SK-N-MC (cell line): ENCODE measurements at regions not wholly inside any gene's neighbourhood (a gene's known extent, or its start where the extent isn't known, plus 50 kb on each side); places are given as distances from the start of the nearest gene placed in this dataset.

Experiments used
- DNase-seq: peaks from one replicate; pipeline ENCODE4 v3.0.0-alpha.2; 2011; ENCODE audit warnings: low read depth, low spot score
- H3K27ac ChIP-seq: fragments of 200-600 bp; sonication (generic); 2 replicates; pipeline ENCODE4 v1.5.1; 2016; ENCODE audit warnings: mixed run types
- H3K36me3 ChIP-seq: fragments of 200-600 bp; sonication (generic); 2 replicates; pipeline ENCODE4 v1.6.1; 2017; ENCODE audit warnings: antibody characterized with exemption, low read length, mixed read lengths; ENCODE audit not compliant: insufficient read depth
- H3K4me3 ChIP-seq: fragments of 200-600 bp; sonication (generic); 2 replicates; pipeline ENCODE4 v1.5.1; 2016
- H3K9ac ChIP-seq: fragments of 200-600 bp; sonication (generic); 2 replicates; pipeline ENCODE4 v1.8.0; 2017; ENCODE audit warnings: mixed run types, mixed read lengths; ENCODE audit not compliant: insufficient read length
- H3K9me3 ChIP-seq: fragments of 200-600 bp; sonication (generic); 2 replicates; pipeline ENCODE4 v1.6.1; 2017; ENCODE audit warnings: low read depth, mild to moderate bottlenecking, antibody characterized with exemption, low read length, moderate library complexity, mixed read lengths
- EZH2 ChIP-seq: fragments of 200-600 bp; sonication (generic); IDR thresholded peaks from one replicate; pipeline ENCODE4 v1.6.1; 2017; ENCODE audit warnings: antibody characterized with exemption
- FOXP2 ChIP-seq: optimal IDR thresholded peaks from 2 replicates; pipeline ENCODE3; 2011; ENCODE audit warnings: mild to moderate bottlenecking, moderate library complexity; ENCODE audit not compliant: insufficient read depth; ENCODE audit errors: extremely low read length, control extremely low read depth
- POLR2AphosphoS5 ChIP-seq: IDR thresholded peaks from 2 replicates; pipeline ENCODE4 v1.6.1; 2012; ENCODE audit warnings: mild to moderate bottlenecking, low read depth, low read length, borderline replicate concordance

DNA sequence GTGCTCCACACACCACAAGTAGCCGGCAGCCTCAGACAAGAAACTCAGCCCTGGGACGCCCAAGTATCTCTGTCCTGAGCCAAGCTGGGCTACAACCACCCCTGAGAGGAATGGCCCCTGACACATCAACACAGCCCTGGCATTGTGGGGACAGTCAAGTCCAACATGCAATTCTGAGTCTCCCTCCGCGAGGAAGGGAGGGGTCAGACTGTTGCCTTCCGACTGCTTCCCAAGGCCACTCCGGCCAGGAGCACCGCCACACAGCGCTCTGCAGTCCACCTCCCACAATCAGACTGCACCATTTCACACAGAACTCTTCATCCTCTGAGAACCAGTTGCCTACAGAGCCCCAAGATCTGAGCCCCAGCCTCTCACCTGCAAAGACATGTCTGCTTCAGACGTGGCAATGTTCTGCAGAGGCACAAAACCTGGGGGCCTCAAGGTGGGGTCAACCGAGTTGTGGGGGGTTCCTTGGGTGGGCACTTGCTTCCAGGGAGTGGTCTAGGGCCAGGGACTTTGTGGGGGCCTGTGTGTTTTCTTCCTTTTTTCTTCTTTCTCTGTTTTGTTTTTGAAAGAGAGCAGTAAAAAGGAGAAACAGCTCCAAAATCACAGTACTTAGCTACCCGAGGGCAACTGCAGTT lies 76.7 kb upstream of the SALL3 start:
- H3K9me3 ChIP-seq = no peaks in the 10 kb centered on the region
- H3K36me3 ChIP-seq = no peaks in the 10 kb centered on the region

DNA sequence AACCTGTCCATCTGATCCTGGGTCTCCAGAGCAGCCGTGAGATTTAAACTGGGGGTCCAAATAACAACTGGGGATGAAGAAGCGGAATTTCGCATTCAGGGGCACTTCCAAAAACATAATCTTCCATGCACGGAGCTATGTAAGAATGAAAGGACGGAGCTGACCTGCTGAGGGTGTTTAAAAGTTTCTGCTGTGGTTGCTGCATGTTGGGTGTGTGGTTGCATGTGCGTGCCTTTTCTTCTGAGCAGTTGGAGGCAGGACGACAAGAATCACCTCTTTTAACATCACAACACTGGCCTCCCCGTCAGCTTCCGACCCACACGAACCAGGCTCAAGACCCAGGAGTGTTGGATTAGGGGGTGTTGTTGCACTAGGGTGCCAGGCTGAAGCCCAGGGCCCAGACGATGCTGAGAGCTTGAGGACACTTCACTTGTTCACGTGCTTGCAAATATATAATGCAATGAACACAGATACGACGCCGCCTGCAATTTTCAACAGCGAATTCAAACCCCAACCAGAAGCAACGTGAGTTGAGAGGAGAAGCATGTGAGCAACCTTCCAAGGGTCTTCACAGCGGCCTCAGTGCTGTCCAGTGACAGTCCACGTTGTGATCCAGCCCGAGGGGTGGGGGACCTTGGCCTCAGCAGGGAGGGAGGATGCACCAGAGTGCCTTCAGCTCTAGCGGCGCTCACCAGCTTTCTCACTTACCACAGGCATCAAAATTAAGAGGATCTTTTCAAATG lies 76.0 kb upstream of the SALL3 start:
- Histone ChIP-seq H3K36me3 (no peaks in the 10 kb centered on the region), H3K27ac (no peak overlapping the region), H3K4me3 (no peak overlapping the region), H3K9me3 (no peaks in the 10 kb centered on the region), H3K9ac (no peak overlapping the region)
- TF ChIP-seq FOXP2 = no peak
- TF ChIP-seq POLR2AphosphoS5 = no peak
- no peak for TF ChIP-seq EZH2
- DNase-seq = no peak

More for the DNA sequence above, 76.7 kb upstream of the SALL3 start:
- no peak overlapping the region for H3K27ac ChIP-seq
- no peak overlapping the region for H3K9ac ChIP-seq
- H3K4me3 ChIP-seq = no peak overlapping the region
- no peak for TF ChIP-seq EZH2
- TF ChIP-seq POLR2AphosphoS5 = no peak
- TF ChIP-seq FOXP2 = no peak
- no peak for DNase-seq

- Histone ChIP-seq H3K27ac (no peak overlapping the region), H3K9ac (no peak overlapping the region)
- TF ChIP-seq EZH2 (no peak), POLR2AphosphoS5 (no peak), FOXP2 (no peak)
Measured at GRCh38 chr18:78904179-78904531, 75.5 kb upstream of the SALL3 start.

GRCh38 chr18:78905334-78905733 lies 74.3 kb upstream of the SALL3 start:
- Histone ChIP-seq H3K36me3 (no peaks in the 10 kb centered on the region), H3K9ac (no peak overlapping the region), H3K4me3 (no peak overlapping the region), H3K9me3 (no peaks in the 10 kb centered on the region), H3K27ac (no peak overlapping the region)
- TF ChIP-seq EZH2 = no peak
- no peak for TF ChIP-seq POLR2AphosphoS5
- TF ChIP-seq FOXP2 = no peak
- no peak for DNase-seq

More at GRCh38 chr18:78904179-78904531, 75.5 kb upstream of the SALL3 start:
- Histone ChIP-seq H3K36me3 (no peaks in the 10 kb centered on the region), H3K9me3 (no peaks in the 10 kb centered on the region), H3K4me3 (no peak overlapping the region)
- DNase-seq = no peak

DNA sequence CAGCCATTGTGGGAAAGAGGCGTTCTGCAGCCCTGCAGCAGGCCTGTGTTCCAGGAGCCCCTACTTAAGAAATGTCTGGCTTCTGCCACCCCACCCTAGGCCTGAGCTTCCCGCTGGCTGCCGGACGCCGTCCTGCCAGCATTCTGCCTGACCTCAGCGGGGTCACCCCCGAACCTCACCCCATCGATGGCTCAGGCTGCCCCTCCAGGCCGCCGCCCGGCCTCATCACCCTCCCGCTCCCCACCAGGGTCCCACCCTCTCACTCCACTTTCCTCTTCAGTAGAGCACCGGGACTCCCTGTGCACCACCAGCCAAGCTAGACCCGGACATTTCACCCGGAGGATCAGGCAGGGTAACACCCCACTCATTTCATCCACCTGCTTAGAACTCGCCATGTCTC lies 73.6 kb upstream of the SALL3 start:
- TF ChIP-seq EZH2 (no peak), POLR2AphosphoS5 (no peak), FOXP2 (no peak)
- Histone ChIP-seq H3K9ac (no peak overlapping the region), H3K36me3 (no peaks in the 10 kb centered on the region), H3K27ac (no peak overlapping the region), H3K9me3 (no peaks in the 10 kb centered on the region), H3K4me3 (no peak overlapping the region)
- DNase-seq = no peak

GRCh38 chr18:78908462-78909260 lies 71.0 kb upstream of the SALL3 start:
- TF ChIP-seq FOXP2 (no peak), POLR2AphosphoS5 (no peak), EZH2 (no peak)
- Histone ChIP-seq H3K27ac (no peak overlapping the region), H3K4me3 (no peak overlapping the region), H3K9me3 (no peaks in the 10 kb centered on the region), H3K36me3 (no peaks in the 10 kb centered on the region), H3K9ac (no peak overlapping the region)
- no peak for DNase-seq

DNA sequence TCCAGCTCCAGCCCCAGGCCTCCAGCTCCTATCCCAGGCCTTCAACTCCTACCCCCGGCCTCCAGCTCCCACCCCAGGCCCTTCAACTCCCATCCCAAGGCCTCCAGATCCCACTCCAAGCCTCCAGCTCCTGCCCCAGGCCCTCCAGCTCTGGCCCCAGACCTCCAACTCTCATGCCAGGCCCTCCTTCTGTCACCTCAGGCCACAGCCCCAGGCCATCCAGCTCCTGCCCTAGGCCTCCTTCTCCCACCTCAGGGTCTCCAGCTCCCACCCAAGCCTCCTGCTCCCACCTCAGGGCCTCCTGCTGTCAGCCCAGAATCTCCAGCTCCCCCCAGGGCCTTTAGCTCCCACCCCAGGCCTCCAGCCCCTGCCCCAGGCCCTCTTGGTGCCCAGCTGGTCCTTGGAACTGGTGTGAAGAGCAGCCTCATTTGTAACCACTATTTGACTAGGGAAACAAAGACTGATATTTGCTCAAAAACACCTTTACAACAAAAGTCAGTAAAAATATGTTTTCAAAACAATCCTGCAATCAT lies 67.8 kb upstream of the SALL3 start:
- H3K4me3 ChIP-seq = no peak overlapping the region
- DNase-seq = no peak
- TF ChIP-seq EZH2 (no peak), FOXP2 (no peak), POLR2AphosphoS5 (no peak)
- H3K36me3 ChIP-seq = no peaks in the 10 kb centered on the region
- no peak overlapping the region for H3K9ac ChIP-seq
- H3K27ac ChIP-seq = no peak overlapping the region
- no peaks in the 10 kb centered on the region for H3K9me3 ChIP-seq

- Histone ChIP-seq H3K9ac (no peak overlapping the region), H3K9me3 (no peaks in the 10 kb centered on the region), H3K27ac (no peak overlapping the region), H3K36me3 (no peaks in the 10 kb centered on the region), H3K4me3 (no peak overlapping the region)
- TF ChIP-seq POLR2AphosphoS5 (no peak), EZH2 (no peak), FOXP2 (no peak)
- no peak for DNase-seq
Measured at GRCh38 chr18:78912336-78912735, 67.3 kb upstream of the SALL3 start.
